HG03342 (cell line): ENCODE measurements at regions not wholly inside any gene's neighbourhood (a gene's known extent, or its start where the extent isn't known, plus 50 kb on each side); places are given as distances from the start of the nearest gene placed in this dataset.
A peak's percentile ranks its signal among the peaks of the same experiment; 100 is the strongest.
"Not testable (repeated sequence)": the region's sequence is repeated elsewhere in the genome, so short reads cannot be mapped to it uniquely, and the experiment has no call there.

ENCODE experiments used
- ATAC-seq: cut with Tn5 transposase; IDR thresholded peaks from one replicate; pipeline ENCODE4 v1.9.1; 2021; ENCODE audit warnings: mild to moderate bottlenecking, moderate library complexity; ENCODE audit not compliant: unreplicated experiment

- no peak for ATAC-seq
These were observed 185.0 kb upstream of the HS6ST1 start for GRCh38 chr2:128503399-128504245.

- ATAC-seq, result no peak
These were observed 185.8 kb upstream of the HS6ST1 start for GRCh38 chr2:128504246-128505149.

GRCh38 chr2:128505150-128505490 is 186.5 kb upstream of the HS6ST1 start:
- no peak for ATAC-seq

GRCh38 chr2:128505575-128506526 is 187.2 kb upstream of the HS6ST1 start:
- ATAC-seq, result no peak

- no peak for ATAC-seq
These were observed 187.9 kb upstream of the HS6ST1 start for GRCh38 chr2:128506534-128506933.

- ATAC-seq, result no peak
These were observed 192.2 kb upstream of the HS6ST1 start for GRCh38 chr2:128510701-128511397.

GRCh38 chr2:128511731-128512378 is 193.2 kb upstream of the HS6ST1 start:
- ATAC-seq, result no peak

- ATAC-seq, result no peak
These were observed 193.9 kb upstream of the HS6ST1 start for GRCh38 chr2:128512379-128513115.

- ATAC-seq, result no peak
These were observed 194.7 kb upstream of the HS6ST1 start for GRCh38 chr2:128513116-128513960.

- peak; percentile 94 for ATAC-seq
These were observed 195.3 kb upstream of the HS6ST1 start for GRCh38 chr2:128513961-128514283.

- ATAC-seq, result no peak
These were observed 195.9 kb upstream of the HS6ST1 start for GRCh38 chr2:128514555-128514955.

GRCh38 chr2:128516938-128517337 is 198.3 kb upstream of the HS6ST1 start:
- no peak for ATAC-seq

GRCh38 chr2:128519028-128519427 is 200.4 kb upstream of the HS6ST1 start:
- not testable (repeated sequence) for ATAC-seq

- no peak for ATAC-seq
These were observed 201.0 kb upstream of the HS6ST1 start for GRCh38 chr2:128519517-128520215.

- no peak for ATAC-seq
These were observed 201.7 kb upstream of the HS6ST1 start for GRCh38 chr2:128520340-128520739.

- peak; percentile 96 for ATAC-seq
These were observed 202.1 kb upstream of the HS6ST1 start for GRCh38 chr2:128520791-128521190.

GRCh38 chr2:128521482-128521881 is 202.8 kb upstream of the HS6ST1 start:
- ATAC-seq, result no peak

GRCh38 chr2:128522829-128523228 is 204.2 kb upstream of the HS6ST1 start:
- no peak for ATAC-seq
